ENCODE measurements at regions not wholly inside any gene's neighbourhood (a gene's known extent, or its start where the extent isn't known, plus 50 kb on each side); places are given as distances from the start of the nearest gene placed in this dataset.

DNA sequence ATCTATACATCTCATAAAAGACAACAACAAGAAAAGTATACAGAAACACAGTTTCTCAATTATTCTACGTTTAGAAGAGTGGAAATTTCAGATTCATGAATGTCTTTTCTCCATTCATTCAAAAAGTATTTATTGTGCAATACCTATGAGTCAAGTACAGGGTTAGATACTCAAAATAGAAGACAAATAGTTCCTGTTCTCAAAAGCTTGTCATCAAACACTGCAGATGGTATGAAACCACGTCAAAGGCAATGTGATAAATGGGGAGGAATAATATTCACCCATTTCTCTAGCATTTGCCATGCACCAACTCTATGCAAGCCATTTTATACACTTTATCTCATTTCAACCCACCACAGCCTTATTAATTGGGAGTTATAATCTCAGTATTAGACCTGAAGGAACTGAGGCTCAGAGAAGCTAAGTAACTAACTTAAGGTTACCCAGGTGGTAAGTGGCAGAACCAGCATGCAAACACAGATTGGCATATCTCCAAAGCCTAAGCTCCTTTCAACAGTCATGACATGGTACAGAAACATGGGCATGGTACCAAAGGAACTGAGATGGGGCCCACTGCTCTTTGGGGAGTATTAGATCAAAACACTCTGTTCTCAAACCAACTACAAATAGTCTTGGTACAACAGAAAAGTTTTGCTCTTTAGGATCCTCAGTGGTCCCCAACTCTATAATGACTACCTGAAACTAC, 67.2 kb upstream of the NPAS2 start:
- H3K27me3 ChIP-seq (ENCODE audit: control insufficient read depth, low read length) = 0 out of 2 replicates have a peak, but pooled peaks cover 4% of the 10 kb centered on the region
- H3F3A ChIP-seq (ENCODE audit: control insufficient read depth, insufficient read depth) = no peaks in the 10 kb centered on the region
- TF ChIP-seq EZH2phosphoT487 (IDR thresholded peaks at IDR 0.05; ENCODE audit: borderline replicate concordance, low read length) = no peak
- no peak for TF ChIP-seq CTCF (IDR thresholded peaks at IDR 0.05; ENCODE audit: low read depth, low read length, poor library complexity, severe bottlenecking)
- no peaks in the 10 kb centered on the region for H3K79me2 ChIP-seq (ENCODE audit: control insufficient read depth, low read length)
- no peak overlapping the region for H3K27ac ChIP-seq (ENCODE audit: low read depth, low read length)
- no peak overlapping the region for H3K4me2 ChIP-seq (ENCODE audit: low read length)
- H3K36me3 ChIP-seq (ENCODE audit: control insufficient read depth, low read length) = no peaks in the 10 kb centered on the region
- no peak overlapping the region for H3K4me3 ChIP-seq (ENCODE audit: low read length)
- no peaks in the 10 kb centered on the region for H3K4me1 ChIP-seq (ENCODE audit: control insufficient read depth, low read length)
- H4K20me1 ChIP-seq (ENCODE audit: control insufficient read depth, insufficient read depth, low read depth, low read length) = no peaks in the 10 kb centered on the region
- no peaks in the 10 kb centered on the region for H3K9me3 ChIP-seq (ENCODE audit: control insufficient read depth, insufficient read depth, low read length)
- no peaks in the 10 kb centered on the region for H3K9me2 ChIP-seq (replicated peaks; ENCODE audit: control insufficient read depth, low read length)

DNA sequence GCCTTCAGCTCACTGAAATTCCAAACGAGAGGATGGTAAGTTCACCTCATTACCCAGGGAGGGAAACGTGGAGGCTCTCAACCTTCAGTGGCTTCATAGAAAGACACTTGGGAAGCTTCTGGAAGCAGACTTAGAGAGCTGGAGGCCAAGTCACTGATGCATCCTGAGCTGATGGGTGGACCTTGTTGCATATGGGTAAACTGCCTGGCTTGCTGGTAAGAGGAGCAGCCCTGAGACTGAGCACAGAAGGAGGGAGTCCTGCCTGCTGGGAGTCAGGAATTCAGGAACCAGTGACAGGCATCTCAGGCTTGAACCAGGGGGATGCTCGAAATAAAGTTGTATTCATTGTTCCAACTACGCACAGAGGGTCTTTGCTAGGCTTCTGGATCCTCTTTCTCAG, 66.5 kb upstream of the NPAS2 start:
- H3K4me3 ChIP-seq (ENCODE audit: low read length) = no peak overlapping the region
- H3K36me3 ChIP-seq (ENCODE audit: control insufficient read depth, low read length) = no peaks in the 10 kb centered on the region
- H3F3A ChIP-seq (ENCODE audit: control insufficient read depth, insufficient read depth) = no peaks in the 10 kb centered on the region
- no peaks in the 10 kb centered on the region for H3K4me1 ChIP-seq (ENCODE audit: control insufficient read depth, low read length)
- no peaks in the 10 kb centered on the region for H4K20me1 ChIP-seq (ENCODE audit: control insufficient read depth, insufficient read depth, low read depth, low read length)
- H3K9me2 ChIP-seq (replicated peaks; ENCODE audit: control insufficient read depth, low read length) = no peaks in the 10 kb centered on the region
- no peak overlapping the region for H3K27ac ChIP-seq (ENCODE audit: low read depth, low read length)
- no peak for TF ChIP-seq CTCF (IDR thresholded peaks at IDR 0.05; ENCODE audit: low read depth, low read length, poor library complexity, severe bottlenecking)
- TF ChIP-seq EZH2phosphoT487 (IDR thresholded peaks at IDR 0.05; ENCODE audit: borderline replicate concordance, low read length) = no peak
- no peaks in the 10 kb centered on the region for H3K79me2 ChIP-seq (ENCODE audit: control insufficient read depth, low read length)
- no peaks in the 10 kb centered on the region for H3K9me3 ChIP-seq (ENCODE audit: control insufficient read depth, insufficient read depth, low read length)
- H3K4me2 ChIP-seq (ENCODE audit: low read length) = no peak overlapping the region
- H3K27me3 ChIP-seq (ENCODE audit: control insufficient read depth, low read length) = 0 out of 2 replicates have a peak, but pooled peaks cover 4% of the 10 kb centered on the region

GRCh38 chr2:100753881-100754280, 66.1 kb upstream of the NPAS2 start:
- Histone ChIP-seq H4K20me1 (ENCODE audit: control insufficient read depth, insufficient read depth, low read depth, low read length) (no peaks in the 10 kb centered on the region), H3K27me3 (ENCODE audit: control insufficient read depth, low read length) (0 out of 2 replicates have a peak, but pooled peaks cover under 1% of the 10 kb centered on the region), H3K4me2 (ENCODE audit: low read length) (no peak overlapping the region), H3K27ac (ENCODE audit: low read depth, low read length) (no peak overlapping the region), H3K9me3 (ENCODE audit: control insufficient read depth, insufficient read depth, low read length) (no peaks in the 10 kb centered on the region), H3K4me1 (ENCODE audit: control insufficient read depth, low read length) (no peaks in the 10 kb centered on the region), H3K36me3 (ENCODE audit: control insufficient read depth, low read length) (no peaks in the 10 kb centered on the region), H3K79me2 (ENCODE audit: control insufficient read depth, low read length) (no peaks in the 10 kb centered on the region), H3F3A (ENCODE audit: control insufficient read depth, insufficient read depth) (no peaks in the 10 kb centered on the region), H3K4me3 (ENCODE audit: low read length) (no peak overlapping the region), H3K9me2 (replicated peaks; ENCODE audit: control insufficient read depth, low read length) (no peaks in the 10 kb centered on the region)
- TF ChIP-seq CTCF (IDR thresholded peaks at IDR 0.05; ENCODE audit: low read depth, low read length, poor library complexity, severe bottlenecking) = no peak
